CD4-positive, alpha-beta memory T cell (primary cell): ENCODE measurements at regions not wholly inside any gene's neighbourhood (a gene's known extent, or its start where the extent isn't known, plus 50 kb on each side); places are given as distances from the start of the nearest gene placed in this dataset.

Experiments
- CTCF ChIA-PET: fragments of 350-600 bp; sonication (Branson Sonifier 250); formaldehyde crosslinking; loops from one replicate; lab custom pipeline; 2021; ENCODE audit warnings: inconsistent platforms; ENCODE audit not compliant: partially characterized antibody; lab: Charles Lee
- POLR2A ChIA-PET: fragments of 350-600 bp; sonication (Branson Sonifier 250); formaldehyde crosslinking; loops from one replicate; lab custom pipeline; 2021; ENCODE audit not compliant: partially characterized antibody; lab: Charles Lee
- DNase-seq, 5 donors: peaks; one replicate each; pipeline versions ENCODE4 v3.0.0 to v3.0.0-alpha.2; 2020 to 2022; ENCODE audit warnings: mixed read lengths in 1 of 5
- H3K27ac ChIP-seq: one replicate; pipeline ENCODE4 v1.7.0; 2013; ENCODE audit warnings: low read depth, low read length
- H3K27me3 ChIP-seq: 2 replicates; pipeline ENCODE4 v1.7.0; 2013; ENCODE audit warnings: mild to moderate bottlenecking, low read length, moderate library complexity; ENCODE audit not compliant: insufficient read depth
- H3K36me3 ChIP-seq: 2 replicates; pipeline ENCODE4 v1.7.0; 2013; ENCODE audit warnings: mild to moderate bottlenecking, low read length, moderate library complexity; ENCODE audit not compliant: insufficient read depth
- H3K4me1 ChIP-seq: 2 replicates; pipeline ENCODE4 v1.7.0; 2013; ENCODE audit warnings: mild to moderate bottlenecking, low read length, moderate library complexity; ENCODE audit not compliant: insufficient read depth
- H3K4me3 ChIP-seq, 2 donors: one replicate each; pipeline ENCODE4 v1.7.0; 2013; ENCODE audit warnings: low read length in 2 of 2, mild to moderate bottlenecking in 1 of 2
- H3K9me3 ChIP-seq, 2 donors: one replicate each; pipeline ENCODE4 v1.7.0; 2013; ENCODE audit warnings: low read length in 2 of 2, control low read depth in 1 of 2; ENCODE audit not compliant: control insufficient read depth in 1 of 2
- H3K27ac Mint-ChIP-seq, 7 donors: one replicate each; pipeline ENCODE4 v1.8.0; 2020 to 2021; ENCODE audit warnings: mixed read lengths in 7 of 7, mild to moderate bottlenecking in 6 of 7, inconsistent platforms in 3 of 7, moderate library complexity in 3 of 7
- H3K27me3 Mint-ChIP-seq, 2 donors: one replicate each; pipeline ENCODE4 v1.8.0; 2020 to 2021; ENCODE audit warnings: mixed read lengths in 2 of 2
- H3K36me3 Mint-ChIP-seq, 2 donors: one replicate each; pipeline ENCODE4 v1.8.0; 2020 to 2021; ENCODE audit warnings: mixed read lengths in 2 of 2, inconsistent platforms in 1 of 2, mild to moderate bottlenecking in 1 of 2
- H3K4me1 Mint-ChIP-seq, 4 donors: one replicate each; pipeline ENCODE4 v1.8.0; 2020 to 2021; ENCODE audit warnings: mixed read lengths in 4 of 4, mild to moderate bottlenecking in 1 of 4
- H3K4me3 Mint-ChIP-seq, 8 donors: one replicate each; pipeline ENCODE4 v1.8.0; 2020 to 2021; ENCODE audit warnings: mixed read lengths in 8 of 8, mild to moderate bottlenecking in 7 of 8, moderate library complexity in 6 of 8, inconsistent platforms in 3 of 8
- H3K9me3 Mint-ChIP-seq, 8 donors: one replicate each; pipeline ENCODE4 v1.8.0; 2020 to 2021; ENCODE audit warnings: mixed read lengths in 8 of 8, mild to moderate bottlenecking in 5 of 8, inconsistent platforms in 3 of 8, moderate library complexity in 1 of 8
- intact Hi-C: fragments of 100-400 bp; cut with micrococcal nuclease; formaldehyde crosslinking; loops from one replicate; pipeline ENCODE4 v1.15.1; 2023

- Histone ChIP-seq H3K27ac (no peak overlapping the region), H3K36me3 (no peaks in the 10 kb centered on the region), H3K27me3 (no peaks in the 10 kb centered on the region), H3K4me1 (no peaks in the 10 kb centered on the region), H3K9me3 (no peaks in the 10 kb centered on the region), H3K4me3 (no peak overlapping the region)
- Mint-ChIP-seq H3K36me3 (no peaks in the 10 kb centered on the region), H3K4me1 (no peaks in the 10 kb centered on the region), H3K4me3 (no peak overlapping the region), H3K27me3 (peaks cover 2 to 8% of the 10 kb centered on the region in 2 donors), H3K27ac (no peak overlapping the region), H3K9me3 (peaks cover 0 to 12% (median 6%) of the 10 kb centered on the region in 8 donors)
- intact Hi-C loops: no loop called here
- DNase-seq: no peak
- ChIA-PET POLR2A (no interaction called here), CTCF (no interaction called here)
These were observed 59.6 kb upstream of the CDH13 start for GRCh38 chr16:82567175-82567574.

- Mint-ChIP-seq H3K4me3 (no peak overlapping the region), H3K4me1 (no peaks in the 10 kb centered on the region), H3K27ac (no peak overlapping the region), H3K36me3 (no peaks in the 10 kb centered on the region), H3K9me3 (peaks cover 0 to 10% (median 4%) of the 10 kb centered on the region in 8 donors), H3K27me3 (peaks cover 2% of the 10 kb centered on the region in 2 donors)
- Histone ChIP-seq H3K4me3 (no peak overlapping the region), H3K9me3 (no peaks in the 10 kb centered on the region), H3K27ac (no peak overlapping the region), H3K27me3 (no peaks in the 10 kb centered on the region), H3K36me3 (no peaks in the 10 kb centered on the region), H3K4me1 (no peaks in the 10 kb centered on the region)
- intact Hi-C loops: no loop called here
- DNase-seq: no peak
- CTCF ChIA-PET: no interaction called here
- POLR2A ChIA-PET: no interaction called here
These were observed 63.4 kb upstream of the CDH13 start for GRCh38 chr16:82563401-82563800.

GRCh38 chr16:82562183-82562683 lies 64.5 kb upstream of the CDH13 start:
- Mint-ChIP-seq H3K27me3 (peaks cover 2 to 5% of the 10 kb centered on the region in 2 donors), H3K36me3 (no peaks in the 10 kb centered on the region), H3K4me3 (no peak overlapping the region), H3K27ac (no peak overlapping the region), H3K9me3 (peaks cover 0 to 13% (median 4%) of the 10 kb centered on the region in 8 donors), H3K4me1 (no peaks in the 10 kb centered on the region)
- Histone ChIP-seq H3K27me3 (no peaks in the 10 kb centered on the region), H3K4me1 (no peaks in the 10 kb centered on the region), H3K4me3 (no peak overlapping the region), H3K36me3 (no peaks in the 10 kb centered on the region), H3K27ac (no peak overlapping the region), H3K9me3 (no peaks in the 10 kb centered on the region)
- no peak for DNase-seq
- ChIA-PET POLR2A (no interaction called here), CTCF (no interaction called here)
- intact Hi-C loops: no loop called here

- Histone ChIP-seq H3K4me3 (no peak overlapping the region), H3K27me3 (no peaks in the 10 kb centered on the region), H3K4me1 (no peaks in the 10 kb centered on the region), H3K9me3 (no peaks in the 10 kb centered on the region), H3K27ac (no peak overlapping the region), H3K36me3 (no peaks in the 10 kb centered on the region)
- CTCF ChIA-PET: no interaction called here
- DNase-seq: no peak
- Mint-ChIP-seq H3K4me1 (no peaks in the 10 kb centered on the region), H3K9me3 (peaks cover 0 to 20% (median 5%) of the 10 kb centered on the region in 8 donors), H3K27ac (no peak overlapping the region), H3K27me3 (peaks cover 2 to 3% of the 10 kb centered on the region in 2 donors), H3K36me3 (no peaks in the 10 kb centered on the region), H3K4me3 (no peak overlapping the region)
- intact Hi-C loops: no loop called here
- POLR2A ChIA-PET: no interaction called here
These were observed 65.9 kb upstream of the CDH13 start for GRCh38 chr16:82560805-82561325.

GRCh38 chr16:82544378-82545160 lies 82.2 kb upstream of the CDH13 start:
- Mint-ChIP-seq H3K4me1 (no peaks in the 10 kb centered on the region), H3K36me3 (no peaks in the 10 kb centered on the region), H3K27me3 (peaks cover 5 to 7% of the 10 kb centered on the region in 2 donors), H3K4me3 (no peak overlapping the region), H3K27ac (no peak overlapping the region), H3K9me3 (peaks cover 0 to 4% (median under 1%) of the 10 kb centered on the region in 8 donors)
- intact Hi-C loops: no loop called here
- CTCF ChIA-PET: no interaction called here
- Histone ChIP-seq H3K9me3 (no peaks in the 10 kb centered on the region), H3K36me3 (no peaks in the 10 kb centered on the region), H3K4me3 (no peak overlapping the region), H3K27ac (no peak overlapping the region), H3K4me1 (no peaks in the 10 kb centered on the region), H3K27me3 (no peaks in the 10 kb centered on the region)
- POLR2A ChIA-PET: no interaction called here
- no peak for DNase-seq

- Histone ChIP-seq H3K4me1 (no peaks in the 10 kb centered on the region), H3K9me3 (no peaks in the 10 kb centered on the region), H3K27ac (no peak overlapping the region), H3K27me3 (no peaks in the 10 kb centered on the region), H3K4me3 (no peak overlapping the region), H3K36me3 (no peaks in the 10 kb centered on the region)
- no peak for DNase-seq
- ChIA-PET CTCF (no interaction called here), POLR2A (no interaction called here)
- Mint-ChIP-seq H3K4me3 (no peak overlapping the region), H3K9me3 (peaks cover 0 to 13% (median 2%) of the 10 kb centered on the region in 8 donors), H3K27me3 (peaks cover 2 to 3% of the 10 kb centered on the region in 2 donors), H3K4me1 (no peaks in the 10 kb centered on the region), H3K36me3 (no peaks in the 10 kb centered on the region), H3K27ac (no peak overlapping the region)
- intact Hi-C loops: no loop called here
These were observed 84.1 kb upstream of the CDH13 start for GRCh38 chr16:82542714-82543113.

- ChIA-PET CTCF (no interaction called here), POLR2A (no interaction called here)
- no peaks in the 10 kb centered on the region for H3K4me1 ChIP-seq
- intact Hi-C loops: no loop called here
- H3K27me3 Mint-ChIP-seq: no peaks in the 10 kb centered on the region
- no peak overlapping the region for H3K27ac Mint-ChIP-seq
- H3K27me3 ChIP-seq: no peaks in the 10 kb centered on the region
- no peak overlapping the region for H3K27ac ChIP-seq
- no peak overlapping the region for H3K4me3 ChIP-seq
- no peaks in the 10 kb centered on the region for H3K4me1 Mint-ChIP-seq
- DNase-seq: no peak
- H3K36me3 Mint-ChIP-seq: no peaks in the 10 kb centered on the region
- H3K36me3 ChIP-seq: no peaks in the 10 kb centered on the region
- peaks cover 0 to 13% (median under 1%) of the 10 kb centered on the region in 8 donors for H3K9me3 Mint-ChIP-seq
- H3K9me3 ChIP-seq: no peaks in the 10 kb centered on the region
- no peak overlapping the region for H3K4me3 Mint-ChIP-seq
These were observed 85.7 kb upstream of the CDH13 start for GRCh38 chr16:82541103-82541502.
